NCI-H82 treated with DMSO at 0.1 percent for 48 hours (cell line): ENCODE measurements at regions not wholly inside any gene's neighbourhood (a gene's known extent, or its start where the extent isn't known, plus 50 kb on each side); places are given as distances from the start of the nearest gene placed in this dataset.

Experiments used
- DNase-seq: peaks from one replicate; lab custom pipeline; 2025; ENCODE audit not compliant: unreplicated experiment; lab: John Stamatoyannopoulos, UW

DNA sequence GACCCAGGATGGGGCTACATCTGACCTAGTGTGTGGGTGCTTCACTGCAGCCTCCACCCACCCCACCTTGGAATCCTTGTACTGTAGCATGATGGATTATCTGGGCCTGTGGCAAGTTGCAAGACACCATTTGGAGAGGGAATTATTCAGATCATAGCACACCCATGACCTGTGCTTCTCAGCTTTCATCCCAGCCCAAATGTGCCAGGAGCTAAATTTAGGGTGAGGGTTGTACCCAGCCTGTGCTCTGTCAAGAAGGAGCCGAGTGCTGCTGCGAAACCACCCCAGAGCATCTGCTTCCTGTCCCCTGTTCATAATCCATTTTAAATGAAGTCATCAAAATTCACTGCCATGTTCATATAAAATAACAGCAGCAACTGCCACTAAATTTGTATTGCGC is 394.5 kb downstream of the SHANK2 start:
- DNase-seq: no peak

DNA sequence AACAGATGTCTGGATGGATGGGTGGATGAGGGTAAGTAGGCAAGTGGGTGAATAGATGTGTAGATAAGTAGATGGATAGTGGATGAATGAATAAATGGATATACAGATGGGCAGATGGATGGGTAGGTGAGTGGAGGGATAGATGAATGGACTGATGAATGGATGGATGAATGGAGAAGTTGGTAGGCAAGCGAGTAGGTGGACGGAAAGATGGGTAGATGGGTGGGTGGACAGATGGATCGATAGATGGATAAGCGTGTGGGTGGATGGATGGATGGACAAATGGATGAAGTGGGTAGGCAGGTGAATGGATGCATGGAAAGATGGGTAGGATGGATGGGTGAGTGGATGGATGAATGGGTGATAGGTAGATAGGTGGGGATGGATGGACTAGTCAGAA is 393.2 kb downstream of the SHANK2 start:
- DNase-seq: no peak

DNA sequence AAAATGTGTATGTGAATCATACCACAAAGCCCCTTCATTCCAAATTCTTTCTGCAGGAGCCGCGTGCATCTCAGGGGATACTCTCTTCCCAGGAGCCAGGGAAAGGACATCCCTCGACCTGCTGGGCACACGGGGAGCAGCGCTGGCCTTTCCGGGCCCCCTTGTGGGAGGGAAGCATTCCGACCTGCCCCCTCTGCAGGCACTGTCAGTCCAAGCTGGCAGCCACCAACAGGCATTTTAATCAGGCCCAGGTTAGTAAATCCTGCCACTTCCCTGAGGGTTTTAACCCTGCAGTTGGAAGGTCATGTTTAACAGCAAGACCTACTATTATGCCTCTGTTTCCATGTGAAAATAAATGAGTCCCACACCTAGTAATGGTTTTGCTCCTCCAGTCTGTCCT is 391.5 kb downstream of the SHANK2 start:
- DNase-seq: no peak

DNA sequence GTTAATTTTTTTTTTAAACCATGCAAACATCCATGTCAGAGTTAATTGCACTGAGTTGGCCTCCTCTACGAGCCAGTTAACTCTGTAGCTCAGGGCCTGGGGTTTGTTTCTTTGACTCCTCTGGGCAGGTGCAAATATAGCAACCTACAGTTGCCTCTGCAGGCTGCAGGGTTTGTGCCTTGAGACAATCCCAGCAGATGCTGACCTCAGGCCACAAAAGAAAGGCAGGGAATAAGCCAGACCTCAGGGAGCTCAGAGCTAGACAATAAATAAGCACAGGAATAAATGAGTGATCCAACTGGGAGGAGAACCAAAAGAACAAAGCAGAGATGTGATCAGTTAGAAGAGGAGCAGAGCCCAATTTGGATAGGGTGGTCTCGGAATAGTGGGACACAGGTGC is 390.8 kb downstream of the SHANK2 start:
- no peak for DNase-seq

DNA sequence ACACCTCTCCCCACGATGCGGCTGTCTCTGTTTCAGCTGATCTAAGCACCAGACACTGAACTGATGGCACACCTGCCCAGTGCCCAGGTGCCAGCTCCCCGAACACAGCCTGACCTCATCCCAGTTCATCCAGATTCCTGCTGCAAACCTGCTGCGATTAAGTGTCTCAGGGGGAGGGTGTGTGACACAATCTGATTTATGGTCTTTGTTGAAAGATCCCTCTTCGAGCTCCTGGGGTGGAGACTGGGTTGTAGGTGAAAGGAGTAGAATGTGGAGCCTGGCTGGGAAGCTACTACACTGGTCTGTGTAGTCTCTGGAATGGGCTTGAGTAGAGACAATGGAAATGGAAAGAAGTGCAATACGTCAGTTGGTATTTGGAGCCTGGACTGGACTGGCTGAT is 390.3 kb downstream of the SHANK2 start:
- no peak for DNase-seq

DNA sequence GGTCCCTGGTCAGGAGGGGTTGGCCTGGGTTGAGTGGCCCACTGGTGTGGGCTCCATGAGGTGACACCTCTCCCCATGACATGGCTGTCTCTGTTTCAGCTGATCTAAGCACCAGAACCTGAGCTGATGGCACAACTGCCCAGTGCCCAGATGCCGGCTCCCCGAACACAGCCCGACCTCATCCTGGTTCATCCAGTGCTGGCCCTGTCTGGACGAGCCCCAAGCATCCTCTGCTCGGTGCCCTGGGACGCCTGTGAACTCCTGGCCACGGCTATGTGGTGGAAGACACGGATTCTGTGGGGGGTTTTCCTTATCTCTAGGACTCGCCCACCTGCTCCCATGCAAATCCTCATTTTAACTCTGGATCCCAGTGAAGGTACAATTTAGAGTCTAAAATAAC is 389.2 kb downstream of the SHANK2 start:
- no peak for DNase-seq

DNA sequence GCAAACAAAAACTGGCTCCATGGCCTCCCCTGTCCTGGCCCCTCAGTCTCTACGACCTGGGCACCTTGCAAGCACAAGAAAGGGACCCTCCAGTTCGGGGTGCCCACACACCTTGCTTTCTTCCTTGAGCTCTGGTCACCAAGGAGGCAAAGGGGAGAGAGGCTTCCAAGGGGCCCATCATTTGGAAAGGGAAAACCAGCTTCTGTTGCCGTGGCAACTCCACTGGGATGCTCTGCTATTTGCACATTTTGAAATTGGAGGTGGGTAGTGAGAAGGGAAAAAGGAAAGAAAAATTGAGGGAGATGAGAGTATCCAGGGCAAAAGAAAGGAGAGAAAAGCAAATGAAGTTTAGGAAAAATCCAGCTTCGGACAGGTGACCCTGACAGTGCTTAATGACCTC is 388.4 kb downstream of the SHANK2 start:
- no peak for DNase-seq

DNA sequence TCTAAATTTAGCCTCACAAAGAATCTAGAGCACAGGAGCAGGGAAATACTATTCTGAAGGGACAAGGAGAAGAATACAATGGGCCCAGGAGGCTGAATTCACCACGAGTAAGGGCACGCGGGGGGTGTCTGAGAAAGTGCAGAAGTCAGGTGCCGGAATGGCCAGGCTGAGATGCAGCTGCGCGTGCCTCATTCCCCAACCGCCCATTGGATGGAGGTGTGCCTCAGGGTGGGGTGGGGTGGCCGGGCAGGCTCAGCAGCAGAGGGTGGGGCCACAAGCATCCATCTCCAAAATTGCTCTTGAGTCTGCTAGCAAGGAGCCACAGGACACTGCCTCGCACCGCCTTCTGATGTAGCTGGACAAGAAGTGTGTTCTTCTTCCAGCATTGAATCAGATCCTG is 387.0 kb downstream of the SHANK2 start:
- no peak for DNase-seq

DNA sequence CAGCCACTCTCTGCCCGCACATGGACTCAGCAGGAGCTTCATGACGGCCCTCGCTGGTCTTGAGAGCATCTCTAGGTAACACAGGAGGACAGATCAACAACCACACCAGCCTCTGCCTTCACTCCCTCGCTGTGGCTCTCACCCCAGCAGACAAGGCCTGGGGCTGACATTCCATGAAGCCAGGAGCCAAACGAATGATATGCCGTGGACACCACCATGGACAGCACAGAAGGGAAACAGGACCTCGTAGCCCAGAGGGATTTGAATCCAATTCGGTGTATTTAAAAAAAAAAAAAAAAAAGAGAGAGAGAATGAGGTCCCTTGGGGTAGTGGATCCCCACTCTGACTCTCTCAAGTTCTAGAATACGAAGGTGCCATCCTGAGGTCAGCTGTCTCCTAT is 385.5 kb downstream of the SHANK2 start:
- no peak for DNase-seq

DNA sequence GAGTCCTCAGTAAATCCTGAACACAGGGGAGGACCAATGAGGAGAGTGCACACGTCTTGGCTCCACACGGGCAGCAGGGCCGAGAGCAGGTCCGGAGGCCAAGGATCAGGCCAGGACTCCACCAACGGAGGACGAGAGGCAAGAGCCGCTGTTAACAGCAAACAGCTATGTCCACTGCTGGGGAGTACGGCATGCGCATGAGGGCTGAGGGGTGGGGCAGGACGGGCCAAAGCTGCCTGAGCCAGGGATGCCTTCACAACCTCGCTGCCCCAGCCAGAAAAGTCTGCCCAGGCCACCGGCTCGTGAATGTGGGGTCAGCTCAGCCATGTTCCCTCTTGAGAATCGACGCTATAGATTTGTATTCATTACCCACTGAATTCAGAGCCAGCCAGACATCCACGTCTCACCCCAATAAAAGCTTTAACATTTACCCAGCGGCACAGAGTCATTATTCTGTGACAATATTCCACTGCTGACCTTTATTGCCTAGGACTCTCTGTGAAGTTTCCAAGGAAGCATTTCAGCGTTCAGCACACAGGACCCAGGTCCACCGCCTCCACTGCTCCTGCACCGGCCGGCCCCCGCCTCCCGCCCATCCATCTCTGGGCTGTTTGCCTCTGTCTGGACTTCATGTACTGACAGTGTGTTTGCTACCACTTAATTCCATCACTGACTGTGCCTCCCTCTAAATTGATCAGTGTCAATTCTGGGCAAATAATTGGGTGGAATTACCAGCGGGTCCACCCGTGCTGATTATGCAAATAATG is 384.9 kb downstream of the SHANK2 start:
- DNase-seq: no peak

DNA sequence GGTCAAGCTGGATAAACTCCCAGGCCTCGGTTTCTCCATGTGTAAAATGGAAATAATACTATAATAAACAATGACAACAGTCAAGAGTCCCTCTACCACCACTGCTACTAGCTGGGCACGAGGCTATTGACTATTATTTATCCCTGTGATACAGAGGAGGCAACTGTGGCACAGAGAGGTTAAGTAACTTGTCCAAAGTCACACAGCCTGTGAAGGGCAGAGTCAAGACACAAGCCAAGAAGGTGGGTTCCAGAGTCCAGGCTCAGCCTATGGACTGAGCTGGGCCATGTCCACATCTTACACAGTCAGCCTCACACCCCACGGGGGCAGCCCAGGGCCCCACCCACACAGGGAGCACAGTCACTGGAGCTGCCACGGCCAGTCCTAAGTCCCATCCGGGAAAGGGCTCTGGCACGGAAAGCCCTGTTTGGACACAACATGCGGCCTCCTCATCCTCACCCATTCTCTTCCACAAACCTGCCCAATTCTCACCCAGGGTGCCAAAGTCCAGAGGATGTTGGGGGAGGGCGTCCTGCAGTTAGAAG is 384.0 kb downstream of the SHANK2 start:
- no peak for DNase-seq

DNA sequence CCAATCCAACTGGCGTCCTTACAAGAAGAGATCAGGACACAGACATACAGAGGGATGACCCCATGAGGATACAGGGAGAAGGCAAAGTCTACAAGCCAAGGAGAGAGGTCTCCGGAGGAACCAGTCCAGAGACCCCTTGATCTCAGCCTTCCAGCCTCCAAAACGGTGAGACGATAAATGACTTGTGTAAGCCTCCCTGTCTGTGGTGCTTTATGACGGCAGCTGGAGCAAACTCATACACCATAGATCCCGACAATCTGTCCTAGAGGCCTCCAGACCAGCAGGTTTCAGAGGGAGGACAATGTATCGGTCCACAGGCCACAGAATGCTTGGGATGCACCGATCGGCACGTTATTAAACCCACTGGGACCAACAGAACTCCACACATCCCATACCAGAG is 383.3 kb downstream of the SHANK2 start:
- DNase-seq: peak; percentile 26

DNA sequence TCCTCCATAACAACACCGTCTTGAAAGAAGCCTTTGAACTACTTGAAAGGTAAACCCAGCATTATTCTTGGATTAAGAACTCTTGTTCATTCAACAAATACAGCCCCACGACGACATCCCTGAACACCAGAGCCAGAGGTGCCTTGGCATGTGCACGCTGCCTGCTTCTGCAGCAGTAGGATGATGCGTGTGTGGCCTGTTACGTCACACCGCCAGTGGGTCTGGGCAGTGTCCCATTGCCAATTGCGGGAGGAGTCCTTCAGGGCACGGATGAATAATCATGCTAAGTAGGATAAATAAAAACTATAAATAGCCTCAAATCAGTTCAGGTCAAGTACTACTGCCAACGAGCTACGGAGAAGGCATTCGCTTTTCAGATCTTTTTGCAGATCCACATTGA is 380.5 kb downstream of the SHANK2 start:
- no peak for DNase-seq

DNA sequence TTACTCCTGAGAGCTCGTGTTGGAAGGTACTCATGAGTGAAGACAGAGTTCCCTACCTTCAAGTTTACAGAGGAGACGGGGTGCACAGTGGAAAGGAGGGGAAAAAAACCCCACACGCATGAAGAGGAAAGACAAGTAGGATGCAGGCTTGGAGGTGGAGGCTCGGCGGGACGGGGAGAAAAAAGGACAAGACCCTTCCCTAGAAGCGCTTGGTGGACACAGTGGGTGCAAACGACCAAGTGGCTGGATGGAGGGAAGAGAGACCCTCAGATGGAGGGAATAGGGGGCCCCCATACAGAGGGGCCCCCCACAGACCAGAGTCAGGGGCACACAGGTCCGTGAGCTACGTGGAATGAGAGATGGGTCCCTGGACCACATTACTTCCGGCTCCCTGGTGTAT is 380.1 kb downstream of the SHANK2 start:
- no peak for DNase-seq

DNA sequence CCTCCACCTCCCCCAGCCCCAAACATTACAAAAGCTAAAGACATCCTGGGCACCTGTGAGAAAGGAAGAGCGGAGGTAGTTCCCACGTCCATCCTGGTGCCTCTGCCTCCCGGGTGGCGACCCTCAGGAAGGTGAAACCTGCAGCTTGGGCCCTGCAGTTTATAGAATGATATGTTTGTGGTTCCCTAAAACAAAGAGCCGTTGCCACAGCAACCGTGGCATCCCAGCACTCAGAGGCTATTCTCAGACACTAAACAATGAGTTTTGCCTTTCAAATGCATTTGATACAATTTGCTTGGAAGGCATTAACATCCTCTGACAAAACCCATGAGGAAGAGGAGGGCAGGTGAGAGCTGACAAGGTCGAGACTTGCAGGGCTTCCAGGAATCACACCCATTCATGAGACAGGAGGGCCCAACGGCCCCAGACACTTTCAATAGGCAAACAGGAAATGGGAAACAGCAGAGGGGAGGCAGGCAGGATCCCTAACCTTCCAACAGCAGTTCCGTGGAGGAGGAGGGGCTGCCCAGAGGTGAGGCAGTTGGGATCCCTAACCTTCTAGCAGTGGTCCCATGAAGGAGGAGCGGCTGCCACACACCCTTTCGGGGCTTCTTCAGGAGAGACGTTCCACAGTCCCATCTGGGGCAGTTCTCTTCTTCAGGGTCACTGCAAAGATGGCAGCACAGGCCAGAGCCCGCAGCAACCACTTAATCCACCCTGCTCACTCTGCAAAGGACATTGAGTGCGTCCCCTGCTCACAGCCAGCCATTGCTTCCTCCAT is 379.2 kb downstream of the SHANK2 start:
- DNase-seq: no peak

DNA sequence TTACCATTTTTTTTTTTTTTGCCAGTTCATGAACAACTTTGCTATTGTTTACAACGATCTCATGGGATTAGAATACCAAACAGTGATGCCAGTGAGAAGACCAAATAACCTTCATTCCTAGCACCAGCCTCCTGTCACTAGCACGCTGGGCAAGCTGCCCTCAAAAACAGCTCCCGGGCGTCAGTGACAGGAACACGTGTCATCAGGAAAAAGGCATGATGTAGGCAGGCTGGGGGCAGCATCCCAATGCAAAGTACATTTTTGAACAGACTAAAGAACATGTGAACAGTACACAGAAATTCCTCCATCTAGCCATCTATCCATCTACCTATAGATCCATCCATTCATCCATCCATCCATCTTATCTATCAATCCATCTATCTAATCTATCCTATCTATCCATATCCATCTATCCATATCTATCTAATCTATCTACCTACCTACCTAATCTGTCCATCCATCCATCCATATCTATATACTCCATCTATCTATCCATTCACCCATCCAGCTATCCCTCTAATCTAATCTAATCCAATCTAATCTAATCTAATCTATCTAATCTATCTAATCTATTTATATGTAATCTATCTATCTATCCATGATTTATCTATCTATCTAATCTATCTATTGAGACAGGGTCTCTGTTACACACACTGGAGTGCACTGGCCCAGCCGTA is 378.5 kb downstream of the SHANK2 start:
- DNase-seq: peak; percentile 6

DNA sequence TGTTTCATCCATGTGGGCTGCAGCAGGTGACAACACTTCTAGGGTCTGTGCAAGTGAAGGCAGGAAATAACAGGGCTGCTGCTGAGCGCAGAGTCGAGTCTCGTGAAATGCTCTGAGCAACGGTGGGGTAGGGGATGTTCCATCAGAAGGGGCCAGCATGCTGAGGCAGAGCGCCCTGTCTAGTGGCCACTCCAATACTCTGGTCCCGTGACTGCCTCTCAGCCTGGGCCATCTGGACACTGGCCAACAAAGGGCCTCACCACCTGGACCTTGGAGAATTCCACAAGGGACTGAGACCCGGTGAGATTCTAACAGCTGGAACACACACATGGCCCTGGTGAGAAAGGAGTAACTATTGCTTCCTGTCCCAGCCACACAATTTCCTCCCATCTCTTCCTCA is 375.7 kb downstream of the SHANK2 start:
- no peak for DNase-seq

DNA sequence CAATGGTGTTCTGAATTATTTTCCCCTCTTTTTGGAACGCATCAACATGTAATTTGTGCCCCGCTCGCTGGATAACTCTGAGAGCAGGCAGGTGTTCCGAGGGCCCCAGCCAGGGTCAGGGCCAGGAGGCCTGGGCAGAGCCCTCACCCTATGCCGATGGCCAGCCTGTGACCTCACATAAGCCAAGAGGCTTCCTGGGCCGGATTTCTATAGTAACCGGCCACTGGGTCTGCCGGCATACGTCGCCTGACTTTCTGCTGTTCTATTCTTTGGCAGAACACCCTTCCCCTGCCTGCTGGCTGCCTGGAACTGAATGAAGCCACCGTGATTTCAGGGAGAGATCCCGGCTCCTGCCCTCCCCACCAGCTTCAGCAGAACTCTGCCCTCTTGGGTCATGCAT is 375.2 kb downstream of the SHANK2 start:
- no peak for DNase-seq

DNA sequence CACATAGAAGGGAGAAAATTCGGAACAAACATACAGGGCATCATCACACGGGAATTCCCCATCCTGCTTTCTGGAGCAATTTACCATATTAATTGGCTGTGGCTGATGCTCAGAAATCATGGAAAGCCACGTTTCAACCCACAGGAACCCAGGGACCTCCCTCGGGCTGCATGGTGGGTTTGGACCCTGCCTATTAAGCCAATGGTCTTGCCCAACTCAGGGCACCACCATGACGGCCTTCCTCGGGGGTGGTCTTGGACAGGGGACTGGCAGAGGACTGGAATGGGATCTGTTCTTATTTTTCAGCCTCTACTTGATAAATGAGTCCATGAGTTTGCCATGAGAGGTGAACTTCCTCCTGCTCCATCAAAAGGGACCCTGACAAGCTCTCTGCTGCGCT is 374.0 kb downstream of the SHANK2 start:
- DNase-seq: no peak

DNA sequence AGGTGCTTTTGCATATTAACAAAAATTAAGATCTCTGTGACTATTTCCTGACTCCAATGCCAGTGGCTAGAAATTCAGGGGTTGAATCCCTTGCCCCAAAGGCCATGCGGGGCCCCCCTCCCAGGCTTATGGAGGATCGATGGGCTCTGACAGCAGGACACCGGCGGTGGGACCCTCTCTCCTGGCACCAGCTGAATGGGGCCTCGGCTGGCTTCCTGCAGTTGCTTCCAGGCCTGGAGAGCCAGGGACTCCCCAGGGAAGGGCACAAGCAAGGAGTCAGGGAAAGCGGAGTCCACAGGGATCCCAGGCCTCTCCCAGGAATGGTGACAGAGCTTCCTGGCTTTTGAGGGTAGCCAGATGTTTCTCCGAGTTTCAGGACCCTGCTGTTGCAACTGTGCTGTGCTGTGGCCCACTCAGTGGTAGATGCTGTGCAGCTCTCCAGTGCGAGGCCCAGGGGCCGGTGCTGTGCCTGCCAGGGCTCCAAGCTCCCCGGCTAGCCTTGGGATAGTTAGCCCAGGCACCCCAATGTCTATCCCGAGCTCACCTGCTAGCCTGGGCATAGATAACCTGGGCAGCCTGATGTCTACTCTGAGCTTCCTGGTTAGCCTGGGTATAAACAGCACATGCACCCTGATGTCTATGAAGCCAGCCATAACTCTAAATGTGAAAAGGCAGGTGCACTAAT is 372.6 kb downstream of the SHANK2 start:
- DNase-seq: no peak

DNA sequence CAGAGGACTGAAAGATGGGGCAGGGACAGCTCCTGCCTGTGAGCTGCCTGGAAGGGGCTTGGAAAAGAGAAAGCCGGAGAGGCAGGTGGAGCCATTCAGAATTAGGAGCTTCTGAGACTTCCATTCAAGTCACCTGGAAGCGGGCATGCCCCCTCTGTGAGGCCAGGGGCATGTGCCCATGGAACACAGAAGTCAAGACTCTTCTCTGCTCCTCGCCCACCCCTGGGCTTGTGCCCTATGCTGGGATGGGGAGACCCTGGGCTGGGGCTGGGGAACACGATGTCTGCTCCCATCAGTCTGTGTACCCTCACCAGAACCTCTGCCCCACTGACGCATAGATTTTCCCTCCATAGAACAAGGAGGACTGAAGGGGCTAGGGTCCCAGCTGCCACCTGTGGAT is 372.0 kb downstream of the SHANK2 start:
- DNase-seq: no peak
